Stomach (tissue), 4 donors: ENCODE measurements at regions not wholly inside any gene's neighbourhood (a gene's known extent, or its start where the extent isn't known, plus 50 kb on each side); places are given as distances from the start of the nearest gene placed in this dataset.

Experiments
- EP300 ChIP-seq: sonication (generic); formaldehyde crosslinking; IDR thresholded peaks from one replicate; pipeline ENCODE4 v1.6.1; 2017; ENCODE audit warnings: antibody characterized with exemption
- TF ChIP-seq, protein P1 (sequence below), 7 experiments: fragments of 450-650 bp in 4 of 7; fragments of 200-600 bp in 3 of 7; sonication (generic) in 3 of 7; IDR thresholded peaks; one replicate each; pipeline ENCODE4 v1.5.1; 2016 to 2019; ENCODE audit warnings: antibody characterized with exemption in 7 of 7, control low read depth in 2 of 7, mild to moderate bottlenecking in 1 of 7

GRCh38 chr2:145383961-145384360, 864.0 kb upstream of the ZEB2 start:
- TF ChIP-seq, protein P1, sequence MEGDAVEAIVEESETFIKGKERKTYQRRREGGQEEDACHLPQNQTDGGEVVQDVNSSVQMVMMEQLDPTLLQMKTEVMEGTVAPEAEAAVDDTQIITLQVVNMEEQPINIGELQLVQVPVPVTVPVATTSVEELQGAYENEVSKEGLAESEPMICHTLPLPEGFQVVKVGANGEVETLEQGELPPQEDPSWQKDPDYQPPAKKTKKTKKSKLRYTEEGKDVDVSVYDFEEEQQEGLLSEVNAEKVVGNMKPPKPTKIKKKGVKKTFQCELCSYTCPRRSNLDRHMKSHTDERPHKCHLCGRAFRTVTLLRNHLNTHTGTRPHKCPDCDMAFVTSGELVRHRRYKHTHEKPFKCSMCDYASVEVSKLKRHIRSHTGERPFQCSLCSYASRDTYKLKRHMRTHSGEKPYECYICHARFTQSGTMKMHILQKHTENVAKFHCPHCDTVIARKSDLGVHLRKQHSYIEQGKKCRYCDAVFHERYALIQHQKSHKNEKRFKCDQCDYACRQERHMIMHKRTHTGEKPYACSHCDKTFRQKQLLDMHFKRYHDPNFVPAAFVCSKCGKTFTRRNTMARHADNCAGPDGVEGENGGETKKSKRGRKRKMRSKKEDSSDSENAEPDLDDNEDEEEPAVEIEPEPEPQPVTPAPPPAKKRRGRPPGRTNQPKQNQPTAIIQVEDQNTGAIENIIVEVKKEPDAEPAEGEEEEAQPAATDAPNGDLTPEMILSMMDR (IDR thresholded peaks at IDR 0.05) = no peak
- no peak for TF ChIP-seq EP300
